GM12878 (cell line): ENCODE measurements at regions not wholly inside any gene's neighbourhood (a gene's known extent, or its start where the extent isn't known, plus 50 kb on each side); places are given as distances from the start of the nearest gene placed in this dataset.

Source experiments
- ATAC-seq: fragments of 200-7000 bp; cut with Tn5 transposase; 3 replicates; pipeline ENCODE4 v1.9.1; 2020; ENCODE audit warnings: mild to moderate bottlenecking, moderate library complexity
- BruUV-seq: library from RNA; stranded (reverse); fragments of 400-500 nt; replicated peaks from 2 replicates; lab custom pipeline; 2021; lab: Mats Ljungman, UMichigan
- CTCF ChIA-PET: fragments of 300-600 bp; sonication (Branson Sonifier 250); formaldehyde crosslinking; extraction: SDS; loops from one replicate; lab custom pipeline; 2021; ENCODE audit warnings: inconsistent platforms; lab: Yijun Ruan, JAX
- POLR2A ChIA-PET: fragments of 350-600 bp; formaldehyde crosslinking; extraction: SDS; loops from one replicate; lab custom pipeline; 2021; ENCODE audit warnings: inconsistent platforms; lab: Charles Lee
- RAD21 ChIA-PET: fragments of 300-600 bp; sonication (Branson Sonifier 250); formaldehyde crosslinking; loops from one replicate; lab custom pipeline; 2023; ENCODE audit warnings: antibody characterized with exemption; ENCODE audit not compliant: unreplicated experiment; lab: Charles Lee
- SMC1A ChIA-PET: fragments of 300-600 bp; sonication (Branson Sonifier 250); formaldehyde crosslinking; loops from one replicate; lab custom pipeline; 2023; ENCODE audit not compliant: unreplicated experiment, uncharacterized antibody; lab: Charles Lee
- DNase-seq: peaks from one replicate; pipeline ENCODE4 v3.0.0-alpha.2; 2011; ENCODE audit warnings: low read depth, low spot score
- FAIRE-seq: peaks from 3 replicates; lab custom pipeline; 2011; peaks lifted over from hg19 to GRCh38; lab: Jason Lieb, UNC
- H2AFZ ChIP-seq: 2 replicates; pipeline ENCODE4 v1.6.0; 2011; ENCODE audit warnings: low read depth, low read length, control low read depth; ENCODE audit not compliant: control insufficient read depth
- H3K27ac ChIP-seq: 2 replicates; pipeline ENCODE4 v1.5.1; 2011; ENCODE audit warnings: control low read depth; ENCODE audit not compliant: control insufficient read depth, insufficient read depth
- H3K27me3 ChIP-seq, 2 experiments: replicated peaks in 1 of 2; 2 replicates each; pipeline versions ENCODE4 v1.6.0 to v1.6.1; 2011; ENCODE audit warnings: low read length in 1 of 2; ENCODE audit not compliant: control insufficient read depth in 2 of 2, insufficient read depth in 2 of 2
- H3K36me3 ChIP-seq, 2 experiments: 2 replicates each; pipeline ENCODE4 v1.5.1; 2011; ENCODE audit warnings: low read length in 1 of 2; ENCODE audit not compliant: control insufficient read depth in 2 of 2, insufficient read depth in 2 of 2
- H3K4me1 ChIP-seq: 2 replicates; pipeline ENCODE4 v1.6.1; 2011; ENCODE audit warnings: mild to moderate bottlenecking, low read length, moderate library complexity, mixed read lengths; ENCODE audit not compliant: control insufficient read depth, insufficient read depth
- H3K4me2 ChIP-seq: 2 replicates; pipeline ENCODE4 v1.6.0; 2011; ENCODE audit warnings: control low read depth; ENCODE audit not compliant: control insufficient read depth, insufficient read depth
- H3K4me3 ChIP-seq: fragments of 200-600 bp; sonication (generic); 2 replicates; pipeline ENCODE4 v1.5.1; 2016
- H3K79me2 ChIP-seq: 2 replicates; pipeline ENCODE4 v1.6.0; 2011; ENCODE audit warnings: low read length; ENCODE audit not compliant: control insufficient read depth, insufficient read depth
- H3K9ac ChIP-seq: 2 replicates; pipeline ENCODE4 v1.8.0; 2011; ENCODE audit warnings: low read length, control low read depth, mixed read lengths; ENCODE audit not compliant: control insufficient read depth, insufficient read depth
- H3K9me3 ChIP-seq: replicated peaks from 3 replicates; pipeline ENCODE4 v1.5.1; 2011; ENCODE audit warnings: mild to moderate bottlenecking, low read length; ENCODE audit not compliant: control insufficient read depth, insufficient read depth
- H4K20me1 ChIP-seq: 2 replicates; pipeline ENCODE4 v1.6.0; 2011; ENCODE audit not compliant: control insufficient read depth, insufficient read depth
- ATF7 ChIP-seq: fragments of 450-650 bp; IDR thresholded peaks from 2 replicates; pipeline ENCODE4 v1.6.1; 2016; ENCODE audit warnings: low read depth, mild to moderate bottlenecking
- CBX3 ChIP-seq: fragments of 200-600 bp; sonication (generic); IDR thresholded peaks from 2 replicates; pipeline ENCODE4 v1.6.1; 2016; ENCODE audit warnings: low read depth, borderline replicate concordance
- CHD2 ChIP-seq: IDR thresholded peaks from 2 replicates; pipeline ENCODE4 v1.6.1; 2011; ENCODE audit warnings: low read depth, low read length, improper control_type of control experiment, borderline replicate concordance
- ETV6 ChIP-seq, 2 experiments: fragments of 450-650 bp in 1 of 2; IDR thresholded peaks in 1 of 2; conservative IDR thresholded peaks in 1 of 2; 2 replicates each; pipeline ENCODE4 v1.6.1; 2014; ENCODE audit warnings: antibody characterized with exemption in 1 of 2, borderline replicate concordance in 1 of 2, low read depth in 1 of 2, mild to moderate bottlenecking in 1 of 2, moderate library complexity in 1 of 2
- IKZF1 ChIP-seq: fragments of 450-650 bp; conservative IDR thresholded peaks from 2 replicates; pipeline ENCODE4 v1.6.1; 2017; ENCODE audit warnings: antibody characterized with exemption, mild to moderate bottlenecking
- JUNB ChIP-seq: IDR thresholded peaks from 2 replicates; pipeline ENCODE4 v1.6.1; 2016; ENCODE audit warnings: antibody characterized with exemption, mild to moderate bottlenecking
- MYB ChIP-seq: fragments of 150-350 bp; IDR thresholded peaks from 2 replicates; pipeline ENCODE4 v1.6.1; 2014; ENCODE audit warnings: mild to moderate bottlenecking, low read depth, low read length, borderline replicate concordance
- PAX8 ChIP-seq: fragments of 450-650 bp; IDR thresholded peaks from 2 replicates; pipeline ENCODE4 v1.6.1; 2017; ENCODE audit warnings: mild to moderate bottlenecking, moderate library complexity
- ZNF207 ChIP-seq: fragments of 450-650 bp; IDR thresholded peaks from 2 replicates; pipeline ENCODE4 v1.6.1; 2014; ENCODE audit warnings: antibody characterized with exemption, mild to moderate bottlenecking, borderline replicate concordance
- in situ Hi-C: fragments of 300-500 bp; cut with MboI; formaldehyde crosslinking; loops from 9 replicates; pipeline ENCODE4 v1.14.3; 2018; ENCODE audit warnings: mixed read lengths
- intact Hi-C: fragments of 100-400 bp; cut with micrococcal nuclease; formaldehyde crosslinking; loops from one replicate; pipeline ENCODE4 v1.14.2; 2022; ENCODE audit not compliant: unreplicated experiment
- TF ChIP-seq, protein P1 (sequence below): IDR thresholded peaks from 2 replicates; pipeline ENCODE4 v1.6.1; 2012; ENCODE audit warnings: low read depth, low read length, improper control_type of control experiment
- TF ChIP-seq, protein P2 (sequence below): fragments of 450-650 bp; IDR thresholded peaks from 2 replicates; pipeline ENCODE4 v1.6.1; 2016; ENCODE audit warnings: mild to moderate bottlenecking
- TF ChIP-seq, protein P3 (sequence below): fragments of 450-650 bp; IDR thresholded peaks from 2 replicates; pipeline ENCODE4 v1.6.1; 2017; ENCODE audit warnings: mild to moderate bottlenecking
- TF ChIP-seq, protein P4 (sequence below): fragments of 450-650 bp; formaldehyde crosslinking; IDR thresholded peaks from 2 replicates; pipeline ENCODE4 v1.4.0; 2022; ENCODE audit warnings: mild to moderate bottlenecking, moderate library complexity

DNA sequence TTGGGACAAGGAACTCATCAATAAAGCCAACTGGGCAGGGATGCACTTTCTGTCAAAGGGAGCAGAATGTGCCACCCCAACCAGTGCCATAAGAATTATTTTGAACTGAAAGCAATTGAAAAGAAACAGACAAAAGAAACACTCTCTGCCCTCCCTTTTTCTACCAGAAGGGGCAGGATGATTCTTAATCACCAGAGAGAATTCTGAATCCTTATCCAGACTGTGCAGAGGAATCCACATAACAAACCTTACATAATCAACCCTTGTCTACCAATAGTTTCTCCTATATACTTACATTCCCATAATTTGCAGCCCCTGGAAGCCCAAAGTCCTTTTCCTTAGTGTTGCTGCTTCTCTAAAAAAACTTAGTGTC, 520.7 kb upstream of the NBEA start:
- TF ChIP-seq, protein P1, sequence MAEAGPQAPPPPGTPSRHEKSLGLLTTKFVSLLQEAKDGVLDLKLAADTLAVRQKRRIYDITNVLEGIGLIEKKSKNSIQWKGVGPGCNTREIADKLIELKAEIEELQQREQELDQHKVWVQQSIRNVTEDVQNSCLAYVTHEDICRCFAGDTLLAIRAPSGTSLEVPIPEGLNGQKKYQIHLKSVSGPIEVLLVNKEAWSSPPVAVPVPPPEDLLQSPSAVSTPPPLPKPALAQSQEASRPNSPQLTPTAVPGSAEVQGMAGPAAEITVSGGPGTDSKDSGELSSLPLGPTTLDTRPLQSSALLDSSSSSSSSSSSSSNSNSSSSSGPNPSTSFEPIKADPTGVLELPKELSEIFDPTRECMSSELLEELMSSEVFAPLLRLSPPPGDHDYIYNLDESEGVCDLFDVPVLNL, result no peak
- no peak for TF ChIP-seq PAX8
- no peak for TF ChIP-seq JUNB
- no peak for TF ChIP-seq CBX3
- TF ChIP-seq, protein P2, sequence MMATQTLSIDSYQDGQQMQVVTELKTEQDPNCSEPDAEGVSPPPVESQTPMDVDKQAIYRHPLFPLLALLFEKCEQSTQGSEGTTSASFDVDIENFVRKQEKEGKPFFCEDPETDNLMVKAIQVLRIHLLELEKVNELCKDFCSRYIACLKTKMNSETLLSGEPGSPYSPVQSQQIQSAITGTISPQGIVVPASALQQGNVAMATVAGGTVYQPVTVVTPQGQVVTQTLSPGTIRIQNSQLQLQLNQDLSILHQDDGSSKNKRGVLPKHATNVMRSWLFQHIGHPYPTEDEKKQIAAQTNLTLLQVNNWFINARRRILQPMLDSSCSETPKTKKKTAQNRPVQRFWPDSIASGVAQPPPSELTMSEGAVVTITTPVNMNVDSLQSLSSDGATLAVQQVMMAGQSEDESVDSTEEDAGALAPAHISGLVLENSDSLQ, result no peak
- no peak for TF ChIP-seq CHD2
- TF ChIP-seq ETV6 (conservative IDR thresholded peaks at IDR 0.05 in 1 of 2, IDR thresholded peaks at IDR 0.05 in 1 of 2; ENCODE audit: borderline replicate concordance in 1 of 2, low read depth in 1 of 2), result no peak
- TF ChIP-seq ATF7, result no peak
- TF ChIP-seq ZNF207, result no peak
- TF ChIP-seq IKZF1, result no peak
- TF ChIP-seq, protein P3, sequence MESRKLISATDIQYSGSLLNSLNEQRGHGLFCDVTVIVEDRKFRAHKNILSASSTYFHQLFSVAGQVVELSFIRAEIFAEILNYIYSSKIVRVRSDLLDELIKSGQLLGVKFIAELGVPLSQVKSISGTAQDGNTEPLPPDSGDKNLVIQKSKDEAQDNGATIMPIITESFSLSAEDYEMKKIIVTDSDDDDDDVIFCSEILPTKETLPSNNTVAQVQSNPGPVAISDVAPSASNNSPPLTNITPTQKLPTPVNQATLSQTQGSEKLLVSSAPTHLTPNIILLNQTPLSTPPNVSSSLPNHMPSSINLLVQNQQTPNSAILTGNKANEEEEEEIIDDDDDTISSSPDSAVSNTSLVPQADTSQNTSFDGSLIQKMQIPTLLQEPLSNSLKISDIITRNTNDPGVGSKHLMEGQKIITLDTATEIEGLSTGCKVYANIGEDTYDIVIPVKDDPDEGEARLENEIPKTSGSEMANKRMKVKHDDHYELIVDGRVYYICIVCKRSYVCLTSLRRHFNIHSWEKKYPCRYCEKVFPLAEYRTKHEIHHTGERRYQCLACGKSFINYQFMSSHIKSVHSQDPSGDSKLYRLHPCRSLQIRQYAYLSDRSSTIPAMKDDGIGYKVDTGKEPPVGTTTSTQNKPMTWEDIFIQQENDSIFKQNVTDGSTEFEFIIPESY, result no peak
- no peak for TF ChIP-seq MYB
- TF ChIP-seq, protein P4, sequence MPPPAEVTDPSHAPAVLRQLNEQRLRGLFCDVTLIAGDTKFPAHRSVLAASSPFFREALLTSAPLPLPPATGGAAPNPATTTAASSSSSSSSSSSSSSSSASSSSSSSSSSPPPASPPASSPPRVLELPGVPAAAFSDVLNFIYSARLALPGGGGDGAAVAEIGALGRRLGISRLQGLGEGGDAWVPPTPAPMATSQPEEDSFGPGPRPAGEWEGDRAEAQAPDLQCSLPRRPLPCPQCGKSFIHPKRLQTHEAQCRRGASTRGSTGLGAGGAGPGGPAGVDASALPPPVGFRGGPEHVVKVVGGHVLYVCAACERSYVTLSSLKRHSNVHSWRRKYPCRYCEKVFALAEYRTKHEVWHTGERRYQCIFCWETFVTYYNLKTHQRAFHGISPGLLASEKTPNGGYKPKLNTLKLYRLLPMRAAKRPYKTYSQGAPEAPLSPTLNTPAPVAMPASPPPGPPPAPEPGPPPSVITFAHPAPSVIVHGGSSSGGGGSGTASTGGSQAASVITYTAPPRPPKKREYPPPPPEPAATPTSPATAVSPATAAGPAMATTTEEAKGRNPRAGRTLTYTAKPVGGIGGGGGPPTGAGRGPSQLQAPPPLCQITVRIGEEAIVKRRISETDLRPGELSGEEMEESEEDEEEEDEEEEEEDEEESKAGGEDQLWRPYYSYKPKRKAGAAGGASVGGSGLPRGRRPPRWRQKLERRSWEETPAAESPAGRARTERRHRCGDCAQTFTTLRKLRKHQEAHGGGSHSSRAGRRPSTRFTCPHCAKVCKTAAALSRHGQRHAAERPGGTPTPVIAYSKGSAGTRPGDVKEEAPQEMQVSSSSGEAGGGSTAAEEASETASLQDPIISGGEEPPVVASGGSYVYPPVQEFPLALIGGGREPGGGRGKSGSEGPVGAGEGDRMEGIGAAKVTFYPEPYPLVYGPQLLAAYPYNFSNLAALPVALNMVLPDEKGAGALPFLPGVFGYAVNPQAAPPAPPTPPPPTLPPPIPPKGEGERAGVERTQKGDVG, result no peak
- Histone ChIP-seq H3K36me3 (no peaks in the 10 kb centered on the region), H3K4me2 (no peak overlapping the region), H3K4me1 (no peaks in the 10 kb centered on the region), H3K79me2 (no peaks in the 10 kb centered on the region), H3K9me3 (no peaks in the 10 kb centered on the region), H3K9ac (no peak overlapping the region), H3K4me3 (no peak overlapping the region), H4K20me1 (no peaks in the 10 kb centered on the region), H2AFZ (no peak overlapping the region), H3K27me3 (no peaks in the 10 kb centered on the region), H3K27ac (no peak overlapping the region)
- ChIA-PET POLR2A (no interaction called here), CTCF (no interaction called here), SMC1A (interaction anchor here (0.7 kb wide), 1 partner anchor 37 kb away, joined by 3 read pairs; no protein-coding TSS in a partner anchor), RAD21 (no interaction called here)
- no peak for DNase-seq
- ATAC-seq, result no peak
- intact Hi-C loops, result no loop called here
- no peak for FAIRE-seq
- in situ Hi-C loops, result no loop called here
- BruUV-seq, result no TSS peak
